Transverse colon (tissue), 4 donors: ENCODE measurements at regions not wholly inside any gene's neighbourhood (a gene's known extent, or its start where the extent isn't known, plus 50 kb on each side); places are given as distances from the start of the nearest gene placed in this dataset.

ENCODE experiments used
- DNase-seq: peaks from one replicate; pipeline ENCODE4 v3.0.0-alpha.2; 2019
- H3K27ac ChIP-seq, 4 donors: fragments of 200-600 bp; sonication (generic); 2 replicates each; pipeline ENCODE4 v1.5.1; 2016 to 2018; ENCODE audit warnings: inconsistent platforms in 4 of 4
- H3K27me3 ChIP-seq: fragments of 200-600 bp; sonication (generic); 2 replicates; pipeline ENCODE4 v1.5.1; 2017; ENCODE audit warnings: inconsistent platforms
- H3K36me3 ChIP-seq, 4 donors: fragments of 200-600 bp; sonication (generic); 2 replicates each; pipeline ENCODE4 v1.5.1; 2017 to 2019; ENCODE audit warnings: inconsistent platforms in 4 of 4
- H3K4me1 ChIP-seq, 4 donors: fragments of 200-600 bp; sonication (generic); 2 replicates each; pipeline ENCODE4 v1.5.1; 2017 to 2020; ENCODE audit warnings: inconsistent platforms in 4 of 4
- H3K4me3 ChIP-seq, 4 donors: fragments of 200-600 bp; sonication (generic); 1 replicate in 1 of 4; 2 replicates in 3 of 4; pipeline versions ENCODE4 v1.5.1 to v1.6.1; 2017 to 2019; ENCODE audit warnings: inconsistent platforms in 4 of 4
- H3K9me3 ChIP-seq, 2 donors: fragments of 200-600 bp; sonication (generic); 2 replicates each; pipeline ENCODE4 v1.5.1; 2017 to 2019; ENCODE audit warnings: inconsistent platforms in 2 of 2
- EP300 ChIP-seq: sonication (generic); formaldehyde crosslinking; IDR thresholded peaks from one replicate; pipeline ENCODE4 v1.6.1; 2017; ENCODE audit warnings: antibody characterized with exemption, low read depth
- POLR2A ChIP-seq: fragments of 450-650 bp; IDR thresholded peaks from one replicate; pipeline ENCODE4 v1.6.1; 2016; ENCODE audit warnings: antibody characterized with exemption, mild to moderate bottlenecking, moderate library complexity
- POLR2AphosphoS5 ChIP-seq, 3 donors: sonication (generic); formaldehyde crosslinking; IDR thresholded peaks; one replicate each; pipeline ENCODE4 v1.6.1; 2016; ENCODE audit warnings: antibody characterized with exemption in 3 of 3
- whole genome bisulfite sequencing, 2 donors: methylation state at CpG; one replicate each; pipeline ENCODE4 v1.1.5; 2018; ENCODE audit warnings: low coverage in 1 of 2; 5-methylcytosine and 5-hydroxymethylcytosine counted together
- in situ Hi-C, 4 donors: fragments of 200-750 bp; cut with MboI; loops; one replicate each; pipeline versions ENCODE4 v1.15.0 to v1.15.1; 2017; ENCODE audit warnings: low sequenced_read_pairs in 3 of 4, low pct_ligation_motif_present in 1 of 4, low pct_unique_long_range_greater_than_20kb in 1 of 4
- intact Hi-C: fragments of 100-400 bp; cut with DNase I; formaldehyde crosslinking; loops from one replicate; pipeline ENCODE4 v1.15.1; 2023; ENCODE audit warnings: low total_unique reads
- TF ChIP-seq, protein P1 (sequence below), 5 experiments: fragments of 200-600 bp in 3 of 5; fragments of 450-650 bp in 2 of 5; sonication (generic) in 3 of 5; IDR thresholded peaks; 1 replicate in 2 of 5; 2 replicates in 3 of 5; pipeline ENCODE4 v1.5.1; 2016 to 2017; ENCODE audit warnings: antibody characterized with exemption in 5 of 5, inconsistent platforms in 3 of 5, mild to moderate bottlenecking in 2 of 5, moderate library complexity in 1 of 5

- H3K4me1 ChIP-seq: no peaks in the 10 kb centered on the region
- no peaks in the 10 kb centered on the region for H3K9me3 ChIP-seq
- H3K27me3 ChIP-seq: no peaks in the 10 kb centered on the region
- TF ChIP-seq POLR2A (no peak), EP300 (no peak)
- H3K27ac ChIP-seq: no peak overlapping the region
- intact Hi-C loops (no loop called here), in situ Hi-C loops (no loop called here)
- no peak overlapping the region for H3K4me3 ChIP-seq
- no peak for DNase-seq
- WGBS, 2 donors: 100% methylated on average over 1 of the region's 1 CpG
- H3K36me3 ChIP-seq: no peaks in the 10 kb centered on the region
These were observed 127.5 kb downstream of the KCTD12 start for GRCh38 chr13:76758738-76759137.

DNA sequence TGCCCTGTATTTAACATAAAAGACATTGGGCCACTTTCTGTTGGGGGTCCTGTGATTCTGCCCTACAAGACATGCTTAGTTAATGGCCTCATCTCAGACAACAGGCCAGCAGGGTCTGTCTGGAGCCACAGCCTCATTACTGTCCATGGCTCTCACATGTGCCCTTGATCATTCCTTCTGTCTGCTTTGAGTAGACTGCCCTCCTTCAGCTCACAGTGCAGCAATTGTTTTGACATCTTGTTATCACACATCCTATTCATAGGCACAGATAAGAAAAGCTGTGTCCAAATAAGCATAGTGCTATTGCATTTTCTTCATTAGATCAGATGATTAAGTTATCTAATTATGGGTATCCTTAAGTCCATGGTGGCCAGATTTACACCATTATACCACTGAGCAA, 127.9 kb downstream of the KCTD12 start:
- Histone ChIP-seq H3K9me3 (no peaks in the 10 kb centered on the region), H3K4me1 (no peaks in the 10 kb centered on the region), H3K36me3 (no peaks in the 10 kb centered on the region), H3K4me3 (no peak overlapping the region), H3K27ac (no peak overlapping the region), H3K27me3 (no peaks in the 10 kb centered on the region)
- TF ChIP-seq POLR2AphosphoS5 (IDR thresholded peaks at IDR 0.05) (no peak), POLR2A (no peak)
- intact Hi-C loops (no loop called here), in situ Hi-C loops (no loop called here)
- DNase-seq: no peak

GRCh38 chr13:76756451-76756850, 129.8 kb downstream of the KCTD12 start:
- no peak for TF ChIP-seq EP300
- TF ChIP-seq, protein P1, sequence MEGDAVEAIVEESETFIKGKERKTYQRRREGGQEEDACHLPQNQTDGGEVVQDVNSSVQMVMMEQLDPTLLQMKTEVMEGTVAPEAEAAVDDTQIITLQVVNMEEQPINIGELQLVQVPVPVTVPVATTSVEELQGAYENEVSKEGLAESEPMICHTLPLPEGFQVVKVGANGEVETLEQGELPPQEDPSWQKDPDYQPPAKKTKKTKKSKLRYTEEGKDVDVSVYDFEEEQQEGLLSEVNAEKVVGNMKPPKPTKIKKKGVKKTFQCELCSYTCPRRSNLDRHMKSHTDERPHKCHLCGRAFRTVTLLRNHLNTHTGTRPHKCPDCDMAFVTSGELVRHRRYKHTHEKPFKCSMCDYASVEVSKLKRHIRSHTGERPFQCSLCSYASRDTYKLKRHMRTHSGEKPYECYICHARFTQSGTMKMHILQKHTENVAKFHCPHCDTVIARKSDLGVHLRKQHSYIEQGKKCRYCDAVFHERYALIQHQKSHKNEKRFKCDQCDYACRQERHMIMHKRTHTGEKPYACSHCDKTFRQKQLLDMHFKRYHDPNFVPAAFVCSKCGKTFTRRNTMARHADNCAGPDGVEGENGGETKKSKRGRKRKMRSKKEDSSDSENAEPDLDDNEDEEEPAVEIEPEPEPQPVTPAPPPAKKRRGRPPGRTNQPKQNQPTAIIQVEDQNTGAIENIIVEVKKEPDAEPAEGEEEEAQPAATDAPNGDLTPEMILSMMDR (IDR thresholded peaks at IDR 0.05): no peak
- TF ChIP-seq POLR2AphosphoS5 (IDR thresholded peaks at IDR 0.05): no peak
- TF ChIP-seq POLR2A: no peak

DNA sequence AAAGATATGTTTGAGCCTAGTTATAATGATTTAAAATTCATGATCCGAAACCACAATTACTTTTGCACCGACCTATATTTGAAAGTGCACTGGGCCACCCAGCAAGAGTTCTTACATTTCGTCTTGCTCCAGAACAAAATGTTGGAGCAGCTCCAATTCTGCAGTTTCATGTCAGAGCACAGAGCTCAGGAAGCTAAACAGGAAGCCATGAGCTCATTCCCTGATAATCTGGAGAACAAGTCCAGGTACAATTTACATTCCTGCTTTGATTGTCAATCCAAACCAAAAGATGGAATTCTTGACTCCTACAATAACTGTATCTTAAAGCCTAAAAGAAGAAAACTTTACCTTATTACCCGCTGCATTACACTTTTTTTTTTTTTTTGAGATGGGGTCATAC, 131.8 kb downstream of the KCTD12 start:
- H3K9me3 ChIP-seq: no peaks in the 10 kb centered on the region
- H3K36me3 ChIP-seq: no peaks in the 10 kb centered on the region
- H3K4me1 ChIP-seq: no peaks in the 10 kb centered on the region
- intact Hi-C loops: no loop called here
- no peak for DNase-seq
- H3K27ac ChIP-seq: no peak overlapping the region
- WGBS, 2 donors: 65 to 81% methylated on average over 3 to 4 of the region's 4 CpGs
- TF ChIP-seq, protein P1 (IDR thresholded peaks at IDR 0.05): no peak
- TF ChIP-seq EP300 (no peak), POLR2A (no peak)
- no peaks in the 10 kb centered on the region for H3K27me3 ChIP-seq
- in situ Hi-C loops: no loop called here
- H3K4me3 ChIP-seq: no peak overlapping the region

More at GRCh38 chr13:76756451-76756850, 129.8 kb downstream of the KCTD12 start:
- no peaks in the 10 kb centered on the region for H3K9me3 ChIP-seq
- no peak overlapping the region for H3K4me3 ChIP-seq
- in situ Hi-C loops: no loop called here
- no peaks in the 10 kb centered on the region for H3K27me3 ChIP-seq
- intact Hi-C loops: no loop called here
- H3K4me1 ChIP-seq: no peaks in the 10 kb centered on the region
- DNase-seq: no peak
- no peaks in the 10 kb centered on the region for H3K36me3 ChIP-seq
- 82 to 88% methylated on average over 2 of the region's 2 CpGs for WGBS, 2 donors
- no peak overlapping the region for H3K27ac ChIP-seq

DNA sequence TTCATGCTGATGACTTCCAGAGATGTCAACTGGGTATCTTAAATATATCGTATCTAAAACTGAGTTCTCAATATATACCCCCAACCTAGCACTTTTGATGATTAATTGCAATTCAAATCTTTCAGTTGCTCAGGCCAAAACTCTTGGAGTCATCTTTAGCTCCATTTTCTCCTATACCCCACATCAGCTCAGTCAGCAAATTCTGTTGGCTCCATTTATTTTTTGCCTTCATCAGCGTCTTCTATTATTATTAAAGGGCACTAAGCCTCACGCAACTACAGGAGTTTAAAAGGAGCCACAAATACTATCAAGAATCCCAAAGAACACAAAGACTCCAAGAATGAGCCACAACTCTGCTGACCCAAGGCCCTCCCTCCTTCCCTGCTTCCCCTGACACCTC, 134.9 kb downstream of the KCTD12 start:
- intact Hi-C loops: no loop called here
- DNase-seq: no peak
- Histone ChIP-seq H3K4me3 (no peak overlapping the region), H3K9me3 (no peaks in the 10 kb centered on the region), H3K36me3 (no peaks in the 10 kb centered on the region), H3K27me3 (no peaks in the 10 kb centered on the region), H3K4me1 (no peaks in the 10 kb centered on the region), H3K27ac (no peak overlapping the region)
- TF ChIP-seq POLR2A (no peak), POLR2AphosphoS5 (IDR thresholded peaks at IDR 0.05) (no peak), EP300 (no peak)
- TF ChIP-seq, protein P1 (IDR thresholded peaks at IDR 0.05): no peak
- WGBS, 2 donors: 76 to 86% methylated on average over 2 to 3 of the region's 3 CpGs
- in situ Hi-C loops: no loop called here
